GM12891 (cell line): ENCODE measurements at regions not wholly inside any gene's neighbourhood (a gene's known extent, or its start where the extent isn't known, plus 50 kb on each side); places are given as distances from the start of the nearest gene placed in this dataset.

Experiments
- POLR2A ChIP-seq: IDR thresholded peaks from 2 replicates; pipeline ENCODE4 v1.6.1; 2011; ENCODE audit warnings: low read depth, low read length, control low read depth
- POLR2AphosphoS5 ChIP-seq: IDR thresholded peaks from 2 replicates; pipeline ENCODE4 v1.6.1; 2011; ENCODE audit warnings: low read depth, low read length, control low read depth
- TAF1 ChIP-seq: IDR thresholded peaks from 2 replicates; pipeline ENCODE4 v1.6.1; 2011; ENCODE audit warnings: low read depth, low read length, control low read depth

- no peak for TF ChIP-seq POLR2A
- TF ChIP-seq TAF1: no peak
- no peak for TF ChIP-seq POLR2AphosphoS5
Observed at GRCh38 chr1:13926556-13926955, 226.6 kb downstream of the PRDM2 start.
